ENCODE measurements at regions not wholly inside any gene's neighbourhood (a gene's known extent, or its start where the extent isn't known, plus 50 kb on each side); places are given as distances from the start of the nearest gene placed in this dataset.
"Not testable (repeated sequence)": the region's sequence is repeated elsewhere in the genome, so short reads cannot be mapped to it uniquely, and the experiment has no call there.

DNA sequence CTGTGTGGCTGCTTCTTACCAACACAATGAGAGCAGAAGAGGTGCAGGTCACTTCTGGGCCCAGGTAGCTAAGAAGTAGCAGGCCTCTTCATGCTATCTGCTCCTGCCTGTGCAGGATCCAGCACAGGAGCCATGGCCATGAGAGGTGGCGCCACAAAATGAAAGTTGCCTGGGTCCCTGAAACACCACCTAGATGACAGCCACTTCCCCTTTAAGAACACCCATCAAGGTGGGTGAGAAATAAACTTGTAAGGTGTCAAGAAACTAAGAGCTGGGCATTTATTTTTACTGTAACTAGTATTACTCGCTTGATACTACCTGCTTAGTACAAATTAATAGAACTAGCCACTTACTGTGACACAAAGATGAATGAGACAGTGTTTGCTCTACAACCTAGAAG, 484.6 kb upstream of the TBL1XR1 start:
- in situ Hi-C loops (cut with HindIII; ENCODE audit: low sequenced_read_pairs): no loop called here

DNA sequence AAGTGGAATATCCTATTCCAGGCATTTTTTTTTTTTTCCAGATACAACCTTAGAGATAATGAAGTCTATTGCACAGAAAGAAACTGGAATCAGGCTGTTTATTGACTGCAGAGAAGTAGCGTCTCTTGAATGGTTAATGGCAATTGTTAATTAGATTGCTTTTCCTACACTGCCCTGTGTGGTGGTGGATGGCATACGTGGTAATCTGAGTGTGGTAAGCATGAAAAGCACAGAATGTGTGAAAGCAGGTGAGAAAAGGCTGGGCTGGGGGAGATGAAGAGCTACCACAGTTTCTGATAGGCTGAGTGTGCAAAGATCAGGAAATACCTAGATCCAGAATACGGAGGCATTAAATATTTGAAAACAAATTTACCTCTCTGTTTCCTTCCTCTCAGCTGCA, 486.3 kb upstream of the TBL1XR1 start:
- in situ Hi-C loops (cut with HindIII; ENCODE audit: low sequenced_read_pairs): no loop called here

DNA sequence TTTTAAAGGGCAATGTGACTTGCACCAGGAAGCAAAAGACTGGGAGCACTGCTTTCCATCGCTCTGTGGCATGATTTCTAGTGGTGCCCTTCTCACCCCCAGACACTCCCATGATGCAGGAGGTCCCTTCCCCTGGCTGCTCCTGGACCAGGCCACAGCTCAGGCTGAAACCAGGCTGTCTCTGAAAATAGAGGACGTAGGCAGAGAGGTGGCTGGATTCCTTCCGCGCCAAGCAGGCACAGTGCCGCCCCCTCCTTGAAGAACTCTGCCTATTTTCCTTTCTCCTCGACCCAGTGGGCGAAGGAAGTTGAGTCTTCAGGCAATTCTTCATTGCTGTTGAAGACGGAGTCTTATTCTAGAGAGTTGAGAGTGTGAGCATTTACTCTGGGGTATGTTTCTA, 489.4 kb upstream of the TBL1XR1 start:
- in situ Hi-C loops (cut with HindIII; ENCODE audit: low sequenced_read_pairs): no loop called here

DNA sequence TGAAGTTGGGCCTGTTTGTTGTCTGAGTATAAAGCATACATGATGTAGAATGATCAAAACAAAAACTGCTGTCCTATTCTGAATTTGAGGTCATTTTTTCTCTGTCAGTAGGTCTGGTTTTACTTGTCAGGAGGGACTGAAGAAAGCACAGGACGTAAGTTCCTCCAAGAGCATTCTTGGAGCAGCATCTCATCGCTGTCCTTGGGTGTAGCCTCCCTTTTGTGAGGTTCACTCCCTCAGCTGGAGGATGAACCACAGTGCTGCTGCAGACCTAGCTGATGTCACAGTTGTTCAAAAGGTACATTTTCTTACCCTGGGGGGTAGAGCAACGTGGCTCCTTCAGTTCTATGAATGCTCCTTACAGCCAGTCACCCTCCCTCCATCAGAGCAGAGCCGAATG, 490.0 kb upstream of the TBL1XR1 start:
- in situ Hi-C loops (cut with HindIII; ENCODE audit: low sequenced_read_pairs): no loop called here

DNA sequence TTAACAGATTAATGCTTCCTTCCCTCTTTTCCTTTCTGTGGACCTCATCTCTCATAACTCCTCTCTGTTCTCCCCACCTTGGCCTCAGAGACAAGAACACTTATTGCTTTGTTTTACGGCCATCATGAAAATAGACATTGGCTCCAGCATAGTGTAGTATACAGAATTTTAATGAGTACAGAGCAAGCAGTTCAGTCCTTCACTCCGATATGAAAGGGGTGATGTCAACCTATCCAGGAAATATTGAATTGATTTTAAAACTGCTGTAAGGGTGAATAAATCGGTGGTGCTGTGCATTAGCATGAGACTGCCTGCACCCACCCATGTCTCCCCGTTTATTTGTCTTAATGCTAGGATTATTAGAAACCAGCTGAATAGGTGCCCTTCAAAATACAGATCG, 490.9 kb upstream of the TBL1XR1 start:
- in situ Hi-C loops (cut with HindIII; ENCODE audit: low sequenced_read_pairs): no loop called here

DNA sequence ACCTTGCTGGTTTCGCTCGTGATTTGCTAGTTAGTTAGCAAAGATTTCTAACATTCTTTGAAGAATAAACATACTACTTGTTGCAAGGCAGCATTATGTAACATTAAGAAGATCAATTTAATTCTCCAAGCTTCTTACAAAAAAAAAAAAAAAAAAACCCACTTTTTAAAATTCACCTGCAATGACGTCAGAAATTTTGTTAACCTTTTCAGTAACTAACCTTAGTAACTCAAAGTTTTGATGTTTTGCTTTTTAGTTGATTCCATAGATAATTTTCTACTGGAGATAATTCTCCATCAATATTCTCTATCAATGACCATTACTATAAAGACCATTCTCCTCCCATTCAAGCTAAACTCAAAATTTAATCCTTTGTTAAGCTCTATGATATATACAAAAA, 491.8 kb upstream of the TBL1XR1 start:
- in situ Hi-C loops (cut with HindIII; ENCODE audit: low sequenced_read_pairs): no loop called here

DNA sequence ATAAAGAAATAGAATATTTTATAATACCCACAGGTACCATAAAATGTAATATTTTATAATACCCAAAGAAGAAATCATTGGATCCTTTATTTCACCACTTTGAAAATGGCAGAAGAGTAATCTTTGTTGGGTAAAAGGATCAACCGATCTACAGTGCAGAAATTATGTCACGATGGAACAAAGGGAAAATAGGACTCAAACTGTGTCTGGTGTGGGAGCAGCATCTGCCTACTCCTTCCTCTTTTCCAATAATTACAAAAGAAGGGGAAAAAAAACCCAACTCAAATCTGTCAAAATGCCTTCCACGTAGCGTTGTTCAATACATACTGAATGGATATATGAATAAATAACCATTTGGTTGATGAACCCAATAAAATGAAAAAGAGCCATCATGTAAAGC, 492.6 kb upstream of the TBL1XR1 start:
- in situ Hi-C loops (cut with HindIII; ENCODE audit: low sequenced_read_pairs): loop anchor here (5.0 kb wide), 1 partner anchor 78 kb away; no protein-coding TSS in a partner anchor

DNA sequence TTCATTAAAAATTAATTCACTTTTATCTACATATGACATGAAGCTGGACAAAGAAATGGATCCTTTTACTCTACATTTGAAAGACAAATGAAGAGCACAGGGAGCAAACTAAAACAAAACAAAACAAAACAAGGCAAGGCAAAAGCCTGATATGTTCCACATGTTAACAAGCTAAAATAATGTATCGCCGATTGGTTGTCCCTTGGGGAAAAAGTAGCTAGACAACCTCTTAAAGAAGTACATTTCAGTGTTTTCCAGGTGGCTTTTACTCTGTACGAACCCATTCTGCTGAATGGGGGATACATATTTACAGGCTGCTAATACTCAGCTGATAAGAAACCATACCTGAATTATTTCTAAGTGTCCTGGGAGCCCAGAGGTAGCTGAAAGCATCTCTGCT, 493.0 kb upstream of the TBL1XR1 start:
- in situ Hi-C loops (cut with HindIII; ENCODE audit: low sequenced_read_pairs): loop anchor here (5.0 kb wide), 1 partner anchor 78 kb away; no protein-coding TSS in a partner anchor

DNA sequence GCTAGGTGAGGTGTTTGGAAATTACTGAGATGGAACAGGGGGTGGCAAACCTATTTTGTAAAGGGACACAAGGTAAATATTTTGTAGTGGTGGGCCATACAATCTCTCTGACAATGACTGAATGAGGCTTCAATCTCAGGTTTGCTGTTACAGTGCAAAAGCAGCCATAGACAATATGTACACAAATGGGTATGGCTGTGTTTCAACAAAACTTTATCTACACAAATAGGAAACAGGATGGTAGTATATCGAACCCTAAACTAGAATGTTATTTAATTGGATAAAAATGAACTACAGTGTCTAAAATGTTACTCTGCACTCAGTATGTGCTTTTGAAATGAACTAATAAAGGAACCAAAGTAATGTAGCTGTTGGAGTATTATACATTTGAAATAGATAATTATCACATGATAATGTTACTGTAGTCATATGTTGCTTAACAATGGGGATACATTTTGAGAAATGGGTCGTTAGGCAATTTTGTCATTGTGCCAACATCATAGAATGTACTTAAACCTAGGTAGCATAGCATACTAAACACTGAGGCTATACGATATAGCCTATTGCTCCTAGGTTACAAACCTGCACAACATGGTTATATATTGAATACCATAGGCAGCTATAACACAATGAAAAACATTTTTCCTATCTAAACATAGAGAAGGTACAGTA, 495.2 kb upstream of the TBL1XR1 start:
- in situ Hi-C loops (cut with HindIII; ENCODE audit: low sequenced_read_pairs): loop anchor here (5.0 kb wide), 1 partner anchor 80 kb away; no protein-coding TSS in a partner anchor

DNA sequence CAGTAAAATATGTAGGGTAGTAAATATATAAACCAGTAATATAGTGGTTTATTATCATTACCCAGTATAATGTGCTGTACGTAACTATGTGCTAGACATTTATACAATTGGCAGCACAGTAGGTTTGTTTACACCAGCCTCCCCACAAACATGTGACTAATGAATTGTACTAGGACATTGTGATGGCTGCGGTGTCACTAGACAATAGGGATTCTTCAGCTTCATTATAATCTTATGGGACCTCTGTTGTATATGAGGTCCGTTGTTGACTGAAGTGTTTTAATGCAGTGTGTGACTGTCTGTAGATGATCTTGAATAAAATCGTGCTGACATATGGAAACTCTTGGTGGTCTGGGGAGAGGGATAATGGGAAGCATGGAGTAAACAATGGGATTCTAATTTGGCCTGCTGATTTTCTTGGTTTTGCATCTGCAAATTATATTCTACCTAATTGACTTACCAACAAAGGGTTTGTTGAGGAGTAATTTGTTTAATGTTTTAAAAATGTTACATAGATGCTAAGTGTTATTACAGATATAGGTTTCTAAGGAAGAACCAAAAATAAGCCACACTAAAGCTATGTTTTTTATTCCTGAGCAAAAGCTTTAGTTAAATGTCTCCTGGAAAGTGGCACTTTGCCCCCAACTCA, 496.5 kb upstream of the TBL1XR1 start:
- in situ Hi-C loops (cut with HindIII; ENCODE audit: low sequenced_read_pairs): loop anchor here (5.0 kb wide), 1 partner anchor 81 kb away; no protein-coding TSS in a partner anchor

DNA sequence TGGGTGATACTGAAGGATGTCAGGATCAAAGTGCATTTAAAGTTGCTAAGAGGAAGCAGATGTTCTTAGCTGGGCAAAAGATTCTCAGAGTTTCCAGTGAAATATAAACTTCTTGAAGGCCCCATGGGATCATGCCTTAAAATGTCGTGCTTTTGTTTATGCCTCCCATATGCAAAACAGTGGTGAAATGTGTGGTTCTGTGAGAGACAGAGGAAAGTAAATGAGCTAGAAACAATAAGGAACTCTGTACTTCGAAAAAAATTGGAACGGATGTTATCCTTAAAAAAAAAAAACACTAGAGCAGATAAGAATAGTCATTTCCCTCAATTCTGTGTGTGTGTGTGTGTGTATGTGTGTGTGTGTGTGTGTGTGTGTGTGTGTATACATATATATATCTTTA, 497.0 kb upstream of the TBL1XR1 start:
- in situ Hi-C loops (cut with HindIII; ENCODE audit: low sequenced_read_pairs): loop anchor here (5.0 kb wide), 1 partner anchor 82 kb away; no protein-coding TSS in a partner anchor

DNA sequence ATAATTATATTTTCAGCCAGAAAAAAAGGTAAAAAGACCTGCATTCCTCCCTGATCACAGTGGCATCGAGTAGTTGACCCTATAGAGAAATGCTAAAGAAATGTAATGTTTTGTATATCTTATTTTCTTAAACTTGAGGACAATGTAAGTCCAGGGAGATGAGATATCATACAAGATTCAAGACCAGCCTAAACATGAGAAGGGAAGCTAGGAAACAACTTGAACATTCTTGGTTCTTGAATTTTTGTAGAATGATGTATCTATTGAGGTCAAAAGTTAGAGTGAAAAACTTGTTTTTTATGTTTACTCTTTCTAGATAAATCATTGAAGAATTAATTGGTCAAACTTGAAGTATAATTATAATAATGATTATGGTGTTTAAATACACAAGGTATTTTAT, 497.7 kb upstream of the TBL1XR1 start:
- in situ Hi-C loops (cut with HindIII; ENCODE audit: low sequenced_read_pairs): loop anchor here (5.0 kb wide), 1 partner anchor 83 kb away; no protein-coding TSS in a partner anchor

DNA sequence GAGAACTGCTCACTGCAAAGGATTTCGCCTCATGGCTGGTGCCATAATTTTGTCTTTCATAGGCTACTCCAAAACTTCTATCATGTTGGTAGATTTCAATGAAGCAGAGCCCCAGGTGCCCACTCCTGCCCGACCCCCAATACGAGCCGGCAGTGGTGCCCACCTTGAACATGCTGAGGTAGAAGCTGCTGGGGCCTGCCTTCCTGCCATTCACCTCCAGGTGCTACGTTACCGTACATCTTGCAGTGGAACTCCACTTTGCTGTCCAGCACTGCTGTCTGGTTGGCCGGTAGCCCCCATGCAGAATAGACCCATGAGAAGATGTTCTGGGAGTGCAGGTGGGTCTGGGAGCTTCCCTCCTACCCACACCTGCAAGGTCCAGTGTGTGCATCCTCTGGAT, 502.8 kb upstream of the TBL1XR1 start:
- in situ Hi-C loops (cut with HindIII; ENCODE audit: low sequenced_read_pairs): no loop called here

DNA sequence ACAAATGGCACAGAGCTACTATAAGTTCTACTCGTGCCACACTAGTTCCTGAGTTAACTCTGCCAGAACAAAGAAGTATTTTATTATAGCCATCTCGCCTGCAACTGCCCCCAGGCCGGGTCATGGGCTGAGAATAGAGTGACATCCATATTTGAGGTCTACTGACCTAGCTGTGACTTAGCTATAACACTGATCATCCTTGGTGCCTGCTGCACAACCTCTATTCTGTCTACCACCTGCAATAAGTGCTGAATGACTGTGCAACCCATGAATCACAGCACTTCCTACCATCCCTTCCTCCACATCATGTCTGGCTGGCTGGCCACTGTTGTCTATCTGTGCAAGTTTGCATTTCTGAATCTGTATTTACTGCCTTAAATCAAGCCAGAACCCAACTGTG, 506.5 kb upstream of the TBL1XR1 start:
- in situ Hi-C loops (cut with HindIII; ENCODE audit: low sequenced_read_pairs): no loop called here

DNA sequence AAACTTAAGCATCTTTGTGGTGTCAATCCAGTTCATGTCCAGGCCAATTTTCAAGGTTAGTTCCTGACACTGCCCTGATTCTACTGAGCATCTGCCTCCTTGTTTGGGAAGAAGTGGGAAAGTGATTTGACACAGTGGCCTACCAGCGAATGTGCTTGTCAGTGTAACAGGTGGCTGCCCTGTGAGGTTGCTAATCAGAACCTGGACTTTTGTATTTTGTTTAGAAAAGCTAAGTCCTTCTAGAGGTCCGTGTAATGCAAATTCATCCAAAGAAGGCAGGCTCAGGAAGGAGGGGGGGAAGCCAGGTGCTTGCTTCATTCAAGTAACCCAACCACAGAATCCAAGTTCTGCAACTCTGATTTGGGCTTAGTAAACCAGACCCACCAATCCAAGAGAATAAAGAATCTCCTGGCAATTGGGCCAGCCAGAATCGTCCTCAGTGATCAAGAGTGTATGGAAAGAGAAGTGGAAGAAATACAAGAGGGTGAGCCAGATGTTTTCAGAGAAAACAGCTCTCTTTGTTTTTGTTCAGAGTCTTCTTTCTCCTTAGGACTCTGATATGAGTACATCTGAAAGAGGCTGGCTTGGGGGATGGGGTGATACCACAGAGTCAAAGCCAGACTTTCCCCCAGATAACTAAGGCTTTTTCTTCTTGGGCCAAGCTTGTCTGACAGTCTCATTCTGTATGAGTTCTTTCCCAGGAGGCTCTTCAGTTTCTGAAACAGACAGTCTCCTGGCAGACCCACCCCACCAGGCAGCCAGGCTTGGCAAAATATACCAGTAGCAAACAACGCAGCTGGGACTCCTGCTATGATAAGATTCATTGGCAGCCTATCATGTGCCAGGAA, 508.9 kb upstream of the TBL1XR1 start:
- in situ Hi-C loops (cut with HindIII; ENCODE audit: low sequenced_read_pairs): no loop called here

DNA sequence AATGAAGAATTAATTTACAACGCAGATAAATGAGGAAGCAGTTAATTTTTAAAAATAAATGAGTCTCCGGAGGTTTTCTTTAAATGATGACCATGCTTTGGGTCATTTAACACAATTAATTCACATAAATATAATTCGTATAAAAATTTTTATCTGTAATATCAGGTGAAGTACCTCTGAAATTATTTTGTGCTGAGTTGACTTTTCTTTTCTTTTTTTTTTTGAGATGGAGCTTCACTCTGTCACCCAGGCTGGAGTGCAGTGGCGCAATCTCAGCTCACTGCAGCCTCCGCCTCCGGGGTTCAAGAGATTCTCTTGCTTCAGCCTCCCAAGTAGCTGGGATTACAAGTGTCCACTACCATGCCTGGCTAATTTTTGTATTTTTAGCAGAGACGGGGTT, 512.2 kb upstream of the TBL1XR1 start:
- in situ Hi-C loops (cut with HindIII; ENCODE audit: low sequenced_read_pairs): not testable (repeated sequence)

DNA sequence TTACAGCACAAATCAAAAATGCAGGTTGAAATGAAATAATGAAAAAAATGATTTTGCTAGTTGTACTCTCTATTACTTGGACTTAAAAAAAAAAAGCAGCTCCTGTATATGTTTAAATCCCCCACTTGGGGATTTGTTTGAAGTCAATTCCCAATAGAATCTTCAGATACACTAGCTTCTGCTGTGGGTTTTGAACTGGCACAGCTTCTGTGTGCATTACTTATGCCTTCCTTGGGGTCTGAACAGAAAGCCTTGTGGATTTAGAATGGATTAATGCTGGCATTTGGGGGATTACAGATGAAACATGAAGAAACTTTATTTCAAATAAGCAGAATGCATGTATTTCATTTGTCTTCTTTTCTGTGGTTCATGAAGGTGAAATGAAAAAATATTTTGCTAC, 513.2 kb upstream of the TBL1XR1 start:
- in situ Hi-C loops (cut with HindIII; ENCODE audit: low sequenced_read_pairs): no loop called here

DNA sequence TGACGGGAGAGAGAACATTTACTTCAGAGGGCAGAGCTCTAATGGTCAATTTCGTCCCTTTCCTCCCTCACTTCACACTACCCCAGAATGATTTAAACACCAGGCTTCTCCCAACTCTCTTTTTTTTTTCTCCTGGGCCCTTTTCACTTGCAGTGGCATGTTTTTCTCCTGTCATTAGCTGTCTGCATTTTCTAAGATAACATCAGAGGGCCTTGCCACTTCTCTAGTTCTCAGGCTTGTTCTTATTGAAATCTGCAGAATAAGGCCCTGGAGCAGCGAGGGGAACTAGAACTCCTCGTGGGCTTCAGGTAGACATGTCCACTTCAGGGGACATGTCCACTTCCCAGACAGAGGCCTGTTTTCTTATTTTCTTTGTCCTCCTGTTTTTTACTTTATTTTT, 514.4 kb upstream of the TBL1XR1 start:
- in situ Hi-C loops (cut with HindIII; ENCODE audit: low sequenced_read_pairs): no loop called here

DNA sequence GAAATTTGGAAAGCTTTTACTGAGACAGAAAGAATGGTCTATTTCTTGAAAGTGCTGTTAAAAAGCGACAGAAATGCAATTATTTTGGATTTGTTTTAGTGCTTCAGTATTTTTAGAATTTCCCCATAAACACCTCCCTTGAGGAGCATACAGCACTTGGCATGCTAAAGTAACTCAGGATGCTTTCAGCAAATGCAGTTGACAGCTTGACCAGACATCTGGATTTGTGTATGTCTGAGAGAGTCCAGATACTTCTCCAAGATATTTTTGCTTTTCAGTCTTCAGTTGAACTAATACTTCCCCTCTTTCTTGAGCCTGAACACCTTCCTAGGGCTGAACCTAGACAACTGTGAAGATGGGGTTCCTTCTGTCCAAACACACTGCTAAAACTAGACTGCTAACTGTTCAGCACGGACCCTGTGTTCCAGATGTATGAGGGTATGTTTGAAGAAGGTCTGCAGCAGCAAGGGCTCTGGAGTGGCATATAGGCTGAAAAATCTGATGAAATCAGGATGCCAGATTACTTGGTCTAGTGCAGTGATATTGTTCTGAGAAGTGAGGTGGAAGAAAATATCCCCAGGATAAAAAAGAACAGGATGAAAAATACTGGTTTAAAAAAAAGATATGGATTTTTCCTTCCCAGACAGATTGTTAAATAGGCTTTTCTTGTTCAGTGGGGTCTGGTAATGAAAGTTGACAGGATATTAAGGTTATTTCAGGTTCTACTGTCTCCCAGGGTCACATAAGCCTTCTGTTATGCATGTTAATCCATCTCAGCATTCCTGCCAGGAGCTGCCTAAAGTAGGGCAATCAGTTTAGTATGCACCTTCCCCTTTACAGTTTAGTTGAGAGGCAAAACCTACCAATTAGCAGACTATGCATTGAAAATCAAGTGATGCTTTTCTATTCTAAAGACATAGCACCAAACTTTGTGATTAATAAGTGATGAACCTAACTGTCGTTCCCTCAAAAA, 516.9 kb upstream of the TBL1XR1 start:
- in situ Hi-C loops (cut with HindIII; ENCODE audit: low sequenced_read_pairs): no loop called here

DNA sequence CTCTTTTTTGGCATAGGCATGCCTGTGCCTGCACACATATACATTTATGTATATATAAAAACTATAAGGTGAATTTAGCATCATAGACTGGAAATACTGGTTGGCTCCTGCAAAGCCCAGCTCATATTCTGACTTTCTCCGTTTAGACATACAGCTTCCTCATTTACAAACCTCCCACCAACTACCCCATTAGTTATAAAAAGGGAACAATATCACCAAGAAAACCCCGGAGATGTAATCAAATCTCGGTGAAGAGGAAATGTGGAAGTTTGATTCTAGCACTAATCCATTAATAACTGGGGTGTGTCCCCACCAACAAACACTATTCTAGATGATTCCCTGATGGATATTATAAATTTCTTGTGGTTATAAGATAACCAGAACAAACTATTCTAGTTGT, 517.7 kb upstream of the TBL1XR1 start:
- in situ Hi-C loops (cut with HindIII; ENCODE audit: low sequenced_read_pairs): no loop called here
